ENCODE measurements at regions not wholly inside any gene's neighbourhood (a gene's known extent, or its start where the extent isn't known, plus 50 kb on each side); places are given as distances from the start of the nearest gene placed in this dataset.

DNA sequence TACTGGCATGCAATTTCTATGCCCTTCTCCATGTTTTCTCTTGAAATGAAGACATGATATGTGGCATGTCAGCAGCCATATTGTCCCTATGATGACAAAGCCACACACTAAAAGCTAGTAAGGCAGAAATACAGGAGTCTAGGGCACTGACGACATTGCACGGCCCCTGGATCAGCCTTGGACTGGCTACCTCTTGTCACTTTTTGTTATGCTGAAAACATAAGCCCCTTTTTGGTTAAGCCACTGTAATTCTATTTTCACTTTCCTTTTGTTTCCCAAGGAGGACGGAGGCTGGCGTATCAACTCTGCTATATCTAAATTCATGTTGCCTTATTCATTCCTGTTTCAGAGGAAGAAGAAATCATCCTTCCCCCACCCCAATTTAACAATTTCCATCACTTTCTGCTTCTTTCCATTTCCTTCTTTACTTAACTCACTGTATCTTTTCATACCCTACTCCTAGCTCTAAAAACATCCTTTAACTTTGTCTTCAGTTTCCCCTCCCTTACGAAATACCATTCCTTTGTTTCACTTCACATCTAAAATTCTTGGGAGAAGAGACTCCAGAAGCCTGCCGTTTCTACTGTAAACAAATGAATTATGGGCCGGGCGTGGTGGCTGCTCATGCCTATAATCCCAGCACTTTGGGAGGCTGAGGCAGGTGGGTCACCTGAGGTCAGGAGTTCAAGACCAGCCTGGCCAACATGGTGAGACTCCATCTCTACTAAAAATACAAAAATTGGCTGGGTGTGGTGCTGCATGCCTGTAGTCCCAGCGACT, 364.1 kb downstream of the PCNX1 start:
- no peak overlapping the region for H3K4me3 ChIP-seq
- intact Hi-C loops (cut with DNase I) = no loop called here

DNA sequence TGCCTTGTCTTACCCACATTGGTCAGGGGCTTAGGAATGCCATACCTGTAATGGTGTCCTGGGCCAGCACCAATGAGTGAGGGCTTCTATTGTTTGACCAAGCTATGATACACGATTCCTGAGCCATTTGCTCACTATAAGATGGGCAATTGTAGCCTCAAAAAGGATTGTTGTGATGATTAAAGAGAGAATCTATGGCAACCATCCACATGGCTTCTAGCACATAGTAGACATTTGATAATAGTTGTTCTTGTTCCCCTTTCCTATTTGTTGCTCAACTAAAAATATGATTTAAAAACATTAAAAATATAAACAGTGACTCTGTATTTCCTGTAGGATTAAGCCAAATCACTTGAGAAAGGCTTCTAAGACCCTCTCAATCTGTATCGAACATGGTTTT, 366.1 kb downstream of the PCNX1 start:
- intact Hi-C loops (cut with DNase I) = no loop called here
- no peak for DNase-seq

More for the DNA sequence above, 364.1 kb downstream of the PCNX1 start:
- DNase-seq = no peak
- no peak for ATAC-seq
- peaks cover 15% of the 10 kb centered on the region for H3K4me1 ChIP-seq
- no peak overlapping the region for H3K27ac ChIP-seq
- no peaks in the 10 kb centered on the region for H3K27me3 ChIP-seq (ENCODE audit: low read depth)
- TF ChIP-seq, protein P1, sequence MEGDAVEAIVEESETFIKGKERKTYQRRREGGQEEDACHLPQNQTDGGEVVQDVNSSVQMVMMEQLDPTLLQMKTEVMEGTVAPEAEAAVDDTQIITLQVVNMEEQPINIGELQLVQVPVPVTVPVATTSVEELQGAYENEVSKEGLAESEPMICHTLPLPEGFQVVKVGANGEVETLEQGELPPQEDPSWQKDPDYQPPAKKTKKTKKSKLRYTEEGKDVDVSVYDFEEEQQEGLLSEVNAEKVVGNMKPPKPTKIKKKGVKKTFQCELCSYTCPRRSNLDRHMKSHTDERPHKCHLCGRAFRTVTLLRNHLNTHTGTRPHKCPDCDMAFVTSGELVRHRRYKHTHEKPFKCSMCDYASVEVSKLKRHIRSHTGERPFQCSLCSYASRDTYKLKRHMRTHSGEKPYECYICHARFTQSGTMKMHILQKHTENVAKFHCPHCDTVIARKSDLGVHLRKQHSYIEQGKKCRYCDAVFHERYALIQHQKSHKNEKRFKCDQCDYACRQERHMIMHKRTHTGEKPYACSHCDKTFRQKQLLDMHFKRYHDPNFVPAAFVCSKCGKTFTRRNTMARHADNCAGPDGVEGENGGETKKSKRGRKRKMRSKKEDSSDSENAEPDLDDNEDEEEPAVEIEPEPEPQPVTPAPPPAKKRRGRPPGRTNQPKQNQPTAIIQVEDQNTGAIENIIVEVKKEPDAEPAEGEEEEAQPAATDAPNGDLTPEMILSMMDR (IDR thresholded peaks at IDR 0.05) = no peak
- H3K36me3 ChIP-seq = no peaks in the 10 kb centered on the region
- no peaks in the 10 kb centered on the region for H3K9me3 ChIP-seq

GRCh38 chr14:71284048-71284447, 376.8 kb downstream of the PCNX1 start:
- intact Hi-C loops (cut with DNase I) = no loop called here
- DNase-seq (no peak), ATAC-seq (no peak)
- H3K36me3 ChIP-seq = no peaks in the 10 kb centered on the region
- H3K9me3 ChIP-seq = no peaks in the 10 kb centered on the region
- H3K4me1 ChIP-seq = no peaks in the 10 kb centered on the region
- H3K27ac ChIP-seq = no peak overlapping the region
- no peaks in the 10 kb centered on the region for H3K27me3 ChIP-seq (ENCODE audit: low read depth)
- TF ChIP-seq, protein P1 (IDR thresholded peaks at IDR 0.05) = no peak
- no peak overlapping the region for H3K4me3 ChIP-seq

More for the DNA sequence above, 366.1 kb downstream of the PCNX1 start:
- Histone ChIP-seq H3K4me3 (no peak overlapping the region), H3K9me3 (no peaks in the 10 kb centered on the region), H3K36me3 (no peaks in the 10 kb centered on the region), H3K27me3 (ENCODE audit: low read depth) (no peaks in the 10 kb centered on the region), H3K27ac (no peak overlapping the region), H3K4me1 (no peaks in the 10 kb centered on the region)
- TF ChIP-seq, protein P1 (IDR thresholded peaks at IDR 0.05) = no peak
- ATAC-seq = no peak

- Histone ChIP-seq H3K27me3 (ENCODE audit: low read depth) (no peaks in the 10 kb centered on the region), H3K27ac (no peak overlapping the region), H3K36me3 (no peaks in the 10 kb centered on the region), H3K9me3 (no peaks in the 10 kb centered on the region), H3K4me1 (no peaks in the 10 kb centered on the region), H3K4me3 (no peak overlapping the region)
- intact Hi-C loops (cut with DNase I) = no loop called here
- DNase-seq (no peak), ATAC-seq (no peak)
- TF ChIP-seq, protein P1 (IDR thresholded peaks at IDR 0.05) = no peak
These were observed 378.9 kb downstream of the PCNX1 start for GRCh38 chr14:71286126-71286525.

DNA sequence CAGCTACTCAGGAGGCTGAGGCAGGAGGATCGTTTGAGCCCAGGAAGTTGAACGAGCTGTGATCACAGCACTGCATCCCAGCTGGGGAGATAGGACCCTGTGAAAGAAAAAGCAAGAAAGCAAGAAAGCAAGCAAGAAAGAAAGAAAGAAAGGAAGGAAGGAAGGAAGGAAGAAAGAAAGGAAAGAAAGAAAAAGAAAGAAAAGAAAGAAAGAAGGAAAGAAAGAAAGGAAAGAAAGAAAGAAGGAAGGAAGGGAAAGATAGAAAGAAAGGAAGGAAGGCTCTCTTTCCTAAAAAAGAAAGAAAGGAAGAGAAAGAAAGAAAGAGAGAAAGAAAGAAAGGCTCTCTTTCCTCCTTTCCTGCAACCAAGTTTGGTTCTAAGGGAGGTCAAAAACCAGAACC, 380.3 kb downstream of the PCNX1 start:
- no peak for ATAC-seq
- TF ChIP-seq, protein P1 (IDR thresholded peaks at IDR 0.05) = no peak
- intact Hi-C loops (cut with DNase I) = no loop called here

More for the DNA sequence above, 380.3 kb downstream of the PCNX1 start:
- H3K36me3 ChIP-seq = no peaks in the 10 kb centered on the region
- H3K4me1 ChIP-seq = no peaks in the 10 kb centered on the region
- H3K27ac ChIP-seq = no peak overlapping the region
- no peak for DNase-seq
- no peak overlapping the region for H3K4me3 ChIP-seq
- no peaks in the 10 kb centered on the region for H3K9me3 ChIP-seq
- no peaks in the 10 kb centered on the region for H3K27me3 ChIP-seq (ENCODE audit: low read depth)
